Keratinocyte (primary cell): ENCODE measurements at regions not wholly inside any gene's neighbourhood (a gene's known extent, or its start where the extent isn't known, plus 50 kb on each side); places are given as distances from the start of the nearest gene placed in this dataset.

Experiments used
- DNase-seq: peaks from one replicate; pipeline ENCODE4 v3.0.0-alpha.2; 2011; ENCODE audit warnings: low read depth, missing footprints, low spot score
- FAIRE-seq: peaks from 2 replicates; lab custom pipeline; 2011; peaks lifted over from hg19 to GRCh38; lab: Jason Lieb, UNC
- H2AFZ ChIP-seq: 2 replicates; pipeline ENCODE4 v1.6.0; 2012; ENCODE audit warnings: low read length, control low read depth, inconsistent platforms; ENCODE audit not compliant: control insufficient read depth
- H3K27ac ChIP-seq: 2 replicates; pipeline ENCODE4 v1.5.1; 2011; ENCODE audit warnings: low read length; ENCODE audit not compliant: control insufficient read depth, insufficient read depth
- H3K27me3 ChIP-seq: 3 replicates; pipeline ENCODE4 v1.6.0; 2011; ENCODE audit warnings: low read length; ENCODE audit not compliant: control insufficient read depth, insufficient read depth; ENCODE audit errors: extremely low read depth
- H3K36me3 ChIP-seq, 2 experiments: 2 replicates in 1 of 2; 3 replicates in 1 of 2; pipeline ENCODE4 v1.5.1; 2011; ENCODE audit warnings: low read length in 2 of 2, mild to moderate bottlenecking in 1 of 2; ENCODE audit not compliant: control insufficient read depth in 2 of 2, insufficient read depth in 2 of 2; ENCODE audit errors: extremely low read depth in 1 of 2
- H3K4me1 ChIP-seq: 3 replicates; pipeline ENCODE4 v1.5.1; 2011; ENCODE audit warnings: low read length; ENCODE audit not compliant: control insufficient read depth, insufficient read depth; ENCODE audit errors: extremely low read depth
- H3K4me2 ChIP-seq: 3 replicates; pipeline ENCODE4 v1.6.0; 2011; ENCODE audit warnings: low read depth, low read length; ENCODE audit not compliant: control insufficient read depth, insufficient read depth; ENCODE audit errors: extremely low read depth
- H3K4me3 ChIP-seq, 3 experiments: fragments of 200-600 bp in 1 of 3; sonication (generic) in 1 of 3; 2 replicates in 2 of 3; 3 replicates in 1 of 3; pipeline ENCODE4 v1.5.1; 2011 to 2016; ENCODE audit warnings: low read length in 3 of 3, mild to moderate bottlenecking in 3 of 3, control low read depth in 2 of 3, inconsistent platforms in 1 of 3, low read depth in 1 of 3, mixed read lengths in 1 of 3, mixed run types in 1 of 3, moderate library complexity in 1 of 3; ENCODE audit not compliant: control insufficient read depth in 2 of 3, insufficient read depth in 2 of 3; ENCODE audit errors: extremely low read depth in 1 of 3
- H3K79me2 ChIP-seq: 2 replicates; pipeline ENCODE4 v1.6.0; 2012; ENCODE audit warnings: low read length; ENCODE audit not compliant: control insufficient read depth, insufficient read depth
- H3K9ac ChIP-seq: 3 replicates; pipeline ENCODE4 v1.6.0; 2011; ENCODE audit warnings: low read length; ENCODE audit not compliant: control insufficient read depth, insufficient read depth; ENCODE audit errors: extremely low read depth
- H3K9me1 ChIP-seq: 3 replicates; pipeline ENCODE4 v1.6.0; 2011; ENCODE audit warnings: low read length; ENCODE audit not compliant: control insufficient read depth, insufficient read depth; ENCODE audit errors: extremely low read depth
- H3K9me3 ChIP-seq: 2 replicates; pipeline ENCODE4 v1.5.1; 2012; ENCODE audit warnings: low read depth, low read length; ENCODE audit not compliant: control insufficient read depth
- H4K20me1 ChIP-seq: 3 replicates; pipeline ENCODE4 v1.6.0; 2011; ENCODE audit warnings: low read length; ENCODE audit not compliant: control insufficient read depth, insufficient read depth; ENCODE audit errors: extremely low read depth
- EZH2 ChIP-seq: IDR thresholded peaks from one replicate; pipeline ENCODE4 v1.6.1; 2012; ENCODE audit warnings: inconsistent platforms, mild to moderate bottlenecking, low read length, moderate library complexity
- dilution Hi-C: fragments of 300-500 bp; cut with MboI; formaldehyde crosslinking; loops from one replicate; pipeline ENCODE4 v1.7.0; 2020; ENCODE audit warnings: low sequenced_read_pairs; ENCODE audit not compliant: extremely low pct_ligation_motif_present
- TF ChIP-seq, protein P1 (sequence below), 3 experiments: IDR thresholded peaks in 1 of 3; conservative IDR thresholded peaks in 1 of 3; optimal IDR thresholded peaks in 1 of 3; 2 replicates in 2 of 3; 3 replicates in 1 of 3; pipeline versions ENCODE3 to v1.5.1; 2011; ENCODE audit warnings: low read length in 3 of 3, mild to moderate bottlenecking in 3 of 3, moderate library complexity in 2 of 3, control low read depth in 1 of 3, inconsistent platforms in 1 of 3; ENCODE audit not compliant: insufficient read depth in 2 of 3; ENCODE audit errors: extremely low read depth in 1 of 3

DNA sequence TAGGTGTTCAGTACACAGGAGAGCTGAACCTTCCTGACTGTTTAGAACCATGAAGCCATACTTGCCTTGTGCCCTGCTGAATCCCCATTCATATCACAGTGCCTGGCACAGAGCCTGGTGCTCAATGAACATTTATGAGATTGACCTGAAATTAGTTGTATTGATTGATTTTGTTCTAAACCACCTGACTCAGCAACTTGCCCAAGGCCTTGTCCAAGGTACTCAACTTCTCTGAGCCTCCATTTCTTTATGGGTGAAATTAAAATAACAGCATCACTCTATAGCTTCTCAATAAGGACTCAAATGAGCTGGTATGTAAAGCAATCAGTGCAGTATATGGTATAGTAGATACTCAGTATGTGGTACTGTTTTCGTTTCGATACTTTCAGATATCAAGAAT, 208.1 kb downstream of the SLC39A8 start:
- Histone ChIP-seq H3K4me2 (no peak overlapping the region), H3K9ac (no peak overlapping the region), H3K4me3 (no peak overlapping the region), H3K27me3 (no peaks in the 10 kb centered on the region), H3K36me3 (no peaks in the 10 kb centered on the region), H2AFZ (no peak overlapping the region), H3K27ac (no peak overlapping the region), H3K9me3 (no peaks in the 10 kb centered on the region), H3K79me2 (no peaks in the 10 kb centered on the region), H3K4me1 (peaks cover 16% of the 10 kb centered on the region), H3K9me1 (no peaks in the 10 kb centered on the region), H4K20me1 (no peaks in the 10 kb centered on the region)
- dilution Hi-C loops = no loop called here
- DNase-seq = no peak
- FAIRE-seq = no peak
- TF ChIP-seq EZH2 = no peak
- TF ChIP-seq, protein P1, sequence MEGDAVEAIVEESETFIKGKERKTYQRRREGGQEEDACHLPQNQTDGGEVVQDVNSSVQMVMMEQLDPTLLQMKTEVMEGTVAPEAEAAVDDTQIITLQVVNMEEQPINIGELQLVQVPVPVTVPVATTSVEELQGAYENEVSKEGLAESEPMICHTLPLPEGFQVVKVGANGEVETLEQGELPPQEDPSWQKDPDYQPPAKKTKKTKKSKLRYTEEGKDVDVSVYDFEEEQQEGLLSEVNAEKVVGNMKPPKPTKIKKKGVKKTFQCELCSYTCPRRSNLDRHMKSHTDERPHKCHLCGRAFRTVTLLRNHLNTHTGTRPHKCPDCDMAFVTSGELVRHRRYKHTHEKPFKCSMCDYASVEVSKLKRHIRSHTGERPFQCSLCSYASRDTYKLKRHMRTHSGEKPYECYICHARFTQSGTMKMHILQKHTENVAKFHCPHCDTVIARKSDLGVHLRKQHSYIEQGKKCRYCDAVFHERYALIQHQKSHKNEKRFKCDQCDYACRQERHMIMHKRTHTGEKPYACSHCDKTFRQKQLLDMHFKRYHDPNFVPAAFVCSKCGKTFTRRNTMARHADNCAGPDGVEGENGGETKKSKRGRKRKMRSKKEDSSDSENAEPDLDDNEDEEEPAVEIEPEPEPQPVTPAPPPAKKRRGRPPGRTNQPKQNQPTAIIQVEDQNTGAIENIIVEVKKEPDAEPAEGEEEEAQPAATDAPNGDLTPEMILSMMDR (optimal IDR thresholded peaks at IDR 0.05 in 1 of 3, IDR thresholded peaks at IDR 0.05 in 1 of 3, conservative IDR thresholded peaks at IDR 0.05 in 1 of 3; ENCODE audit: extremely low read depth in 1 of 3, insufficient read depth in 2 of 3, low read length in 3 of 3) = no peak

DNA sequence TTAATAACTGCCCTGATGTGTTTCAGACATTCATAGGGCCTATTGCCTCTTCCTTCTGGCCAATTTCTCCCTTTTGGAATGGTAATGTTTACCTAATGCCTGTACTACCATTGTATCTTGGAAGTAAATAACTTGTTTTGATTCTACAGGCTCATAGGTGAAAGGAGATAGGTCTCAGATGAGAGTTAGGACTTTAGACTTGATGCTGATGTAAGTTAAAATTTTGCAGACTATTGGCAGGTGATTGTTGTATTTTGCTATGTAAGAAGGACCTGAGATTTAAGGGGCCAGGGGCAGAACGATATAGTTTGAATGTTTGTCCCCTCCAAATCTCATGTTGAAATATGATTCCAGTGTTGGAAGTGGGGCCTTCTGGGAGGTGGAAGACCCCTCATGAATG, 215.5 kb downstream of the SLC39A8 start:
- Histone ChIP-seq H3K4me1 (no peaks in the 10 kb centered on the region), H3K4me2 (no peak overlapping the region), H3K4me3 (no peak overlapping the region), H2AFZ (no peak overlapping the region), H3K79me2 (no peaks in the 10 kb centered on the region), H3K9ac (no peak overlapping the region), H4K20me1 (no peaks in the 10 kb centered on the region), H3K9me3 (no peaks in the 10 kb centered on the region), H3K27me3 (no peaks in the 10 kb centered on the region), H3K36me3 (no peaks in the 10 kb centered on the region), H3K9me1 (no peaks in the 10 kb centered on the region), H3K27ac (no peak overlapping the region)
- no peak for FAIRE-seq
- dilution Hi-C loops = no loop called here
- DNase-seq = no peak
- TF ChIP-seq, protein P1 (optimal IDR thresholded peaks at IDR 0.05 in 1 of 3, IDR thresholded peaks at IDR 0.05 in 1 of 3, conservative IDR thresholded peaks at IDR 0.05 in 1 of 3; ENCODE audit: extremely low read depth in 1 of 3, insufficient read depth in 2 of 3, low read length in 3 of 3) = no peak
- TF ChIP-seq EZH2 = no peak
